Breast epithelium (tissue), 4 donors: ENCODE measurements at regions not wholly inside any gene's neighbourhood (a gene's known extent, or its start where the extent isn't known, plus 50 kb on each side); places are given as distances from the start of the nearest gene placed in this dataset.
"Not testable (repeated sequence)": the region's sequence is repeated elsewhere in the genome, so short reads cannot be mapped to it uniquely, and the experiment has no call there.

Experiments
- DNase-seq, 2 donors: peaks; one replicate each; pipeline ENCODE4 v3.0.0-alpha.2; 2019; ENCODE audit warnings: low spot score in 2 of 2
- H3K27ac ChIP-seq, 2 donors: fragments of 200-600 bp; sonication (generic) in 1 of 2; one replicate each; pipeline ENCODE4 v1.5.1; 2016 to 2019; ENCODE audit warnings: mild to moderate bottlenecking in 1 of 2
- H3K27me3 ChIP-seq, 2 donors: fragments of 200-600 bp; sonication (generic) in 1 of 2; one replicate each; pipeline versions ENCODE4 v1.5.1 to v1.6.0; 2017 to 2019; ENCODE audit warnings: control low read depth in 1 of 2, mild to moderate bottlenecking in 1 of 2
- H3K36me3 ChIP-seq: fragments of 200-600 bp; one replicate; pipeline ENCODE4 v1.5.1; 2019
- H3K4me1 ChIP-seq, 2 donors: fragments of 200-600 bp; sonication (generic); one replicate each; pipeline ENCODE4 v1.5.1; 2016 to 2019; ENCODE audit warnings: control low read depth in 1 of 2
- H3K4me3 ChIP-seq, 3 donors: fragments of 200-600 bp; sonication (generic); 1 replicate in 2 of 3; 2 replicates in 1 of 3; pipeline ENCODE4 v1.5.1; 2016 to 2019; ENCODE audit warnings: mild to moderate bottlenecking in 3 of 3, moderate library complexity in 2 of 3
- H3K9me3 ChIP-seq, 2 donors: fragments of 200-600 bp; sonication (generic) in 1 of 2; one replicate each; pipeline ENCODE4 v1.5.1; 2016 to 2019; ENCODE audit warnings: control low read depth in 1 of 2
- CTCF ChIP-seq, 3 donors: fragments of 450-650 bp; IDR thresholded peaks; one replicate each; pipeline ENCODE4 v1.5.1; 2016 to 2017; ENCODE audit warnings: antibody characterized with exemption in 3 of 3, mild to moderate bottlenecking in 3 of 3, moderate library complexity in 3 of 3
- POLR2A ChIP-seq: fragments of 450-650 bp; IDR thresholded peaks from one replicate; pipeline ENCODE4 v1.6.1; 2016; ENCODE audit warnings: antibody characterized with exemption, mild to moderate bottlenecking, moderate library complexity
- POLR2AphosphoS5 ChIP-seq, 3 donors: sonication (generic); formaldehyde crosslinking; IDR thresholded peaks; one replicate each; pipeline ENCODE4 v1.6.1; 2017; ENCODE audit warnings: antibody characterized with exemption in 3 of 3
- intact Hi-C: fragments of 100-400 bp; cut with DNase I; formaldehyde crosslinking; loops from one replicate; pipeline ENCODE4 v1.15.1; 2023; ENCODE audit warnings: low total_unique reads

DNA sequence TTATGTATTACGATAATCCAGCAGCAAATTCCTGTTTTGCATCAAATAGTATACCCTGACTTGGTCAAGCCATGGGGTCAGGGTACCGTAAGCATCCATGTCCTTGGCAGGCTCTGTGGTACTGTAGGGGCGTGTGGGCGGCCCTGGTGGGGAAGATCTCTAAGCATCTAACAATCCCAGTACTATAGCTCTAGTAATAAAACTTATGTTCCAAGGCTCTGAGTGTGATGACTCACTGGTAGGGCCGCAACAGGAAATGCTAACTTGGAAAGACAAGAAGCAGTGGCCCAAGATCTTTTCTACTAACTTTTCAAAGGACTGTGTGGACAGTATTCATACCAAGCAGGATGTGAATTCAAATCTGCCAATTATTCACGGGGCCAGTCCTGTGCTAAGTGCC, 63.8 kb downstream of the CLEC18A start:
- H3K9me3 ChIP-seq, H3K27ac ChIP-seq, intact Hi-C loops, H3K36me3 ChIP-seq, DNase-seq, H3K4me3 ChIP-seq, H3K27me3 ChIP-seq, H3K4me1 ChIP-seq: not testable (repeated sequence)

DNA sequence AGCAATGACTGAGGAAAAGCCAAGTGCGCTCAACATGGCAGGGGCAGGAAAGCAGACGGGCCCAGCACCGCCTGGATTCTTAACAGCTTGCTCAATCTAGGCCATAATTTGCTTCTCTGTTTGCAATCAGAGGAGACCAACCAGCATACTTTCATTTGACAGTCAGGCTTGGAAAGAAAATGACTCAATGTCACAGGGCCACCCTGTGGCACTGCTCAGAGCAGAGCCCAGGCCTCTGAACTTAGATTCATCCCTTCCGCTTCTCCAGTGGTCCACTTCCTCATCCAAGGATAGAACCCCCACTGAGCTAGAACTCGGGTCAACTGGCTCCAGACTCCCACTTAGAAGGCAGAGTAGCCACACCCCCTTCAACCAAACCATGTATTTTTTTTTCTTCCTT, 65.6 kb downstream of the CLEC18A start:
- H3K9me3 ChIP-seq, H3K4me3 ChIP-seq, H3K36me3 ChIP-seq, H3K4me1 ChIP-seq, H3K27me3 ChIP-seq, DNase-seq, H3K27ac ChIP-seq, intact Hi-C loops: not testable (repeated sequence)

DNA sequence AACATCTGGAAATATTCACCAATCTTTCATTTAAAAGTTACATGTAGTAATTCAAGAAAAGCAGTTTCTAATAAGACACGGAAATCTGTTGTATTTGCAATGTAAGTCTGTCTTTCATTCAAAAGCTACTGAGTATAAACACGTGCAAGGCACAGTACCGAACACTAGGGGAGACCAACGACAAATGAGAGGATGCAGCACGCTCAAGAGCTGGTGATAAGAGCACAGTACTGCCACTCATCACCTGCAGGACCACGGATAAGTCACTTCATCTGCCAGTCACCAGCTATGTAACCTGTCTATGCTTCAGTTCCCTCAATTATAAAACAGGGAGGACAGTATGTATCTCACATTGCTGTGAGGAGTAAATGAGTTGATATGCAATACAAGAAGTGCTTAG, 67.1 kb downstream of the CLEC18A start:
- H3K4me1 ChIP-seq = no peaks in the 10 kb centered on the region
- H3K9me3 ChIP-seq = no peaks in the 10 kb centered on the region
- no peak for DNase-seq
- intact Hi-C loops = no loop called here
- no peak for TF ChIP-seq CTCF (IDR thresholded peaks at IDR 0.05)
- TF ChIP-seq POLR2AphosphoS5 (IDR thresholded peaks at IDR 0.05) = no peak
- TF ChIP-seq POLR2A = no peak
- H3K27ac ChIP-seq = no peak overlapping the region
- no peaks in the 10 kb centered on the region for H3K27me3 ChIP-seq
- H3K4me3 ChIP-seq = no peak overlapping the region
- no peaks in the 10 kb centered on the region for H3K36me3 ChIP-seq

- H3K27ac ChIP-seq, H3K27me3 ChIP-seq, H3K36me3 ChIP-seq, H3K4me1 ChIP-seq, DNase-seq, H3K4me3 ChIP-seq, intact Hi-C loops, H3K9me3 ChIP-seq: not testable (repeated sequence)
Measured at GRCh38 chr16:70023207-70023606, 72.1 kb downstream of the CLEC18A start.

- H3K4me1 ChIP-seq, H3K27ac ChIP-seq, H3K27me3 ChIP-seq, DNase-seq, H3K4me3 ChIP-seq, intact Hi-C loops, H3K36me3 ChIP-seq, H3K9me3 ChIP-seq: not testable (repeated sequence)
Measured at GRCh38 chr16:70023956-70024355, 72.8 kb downstream of the CLEC18A start.

DNA sequence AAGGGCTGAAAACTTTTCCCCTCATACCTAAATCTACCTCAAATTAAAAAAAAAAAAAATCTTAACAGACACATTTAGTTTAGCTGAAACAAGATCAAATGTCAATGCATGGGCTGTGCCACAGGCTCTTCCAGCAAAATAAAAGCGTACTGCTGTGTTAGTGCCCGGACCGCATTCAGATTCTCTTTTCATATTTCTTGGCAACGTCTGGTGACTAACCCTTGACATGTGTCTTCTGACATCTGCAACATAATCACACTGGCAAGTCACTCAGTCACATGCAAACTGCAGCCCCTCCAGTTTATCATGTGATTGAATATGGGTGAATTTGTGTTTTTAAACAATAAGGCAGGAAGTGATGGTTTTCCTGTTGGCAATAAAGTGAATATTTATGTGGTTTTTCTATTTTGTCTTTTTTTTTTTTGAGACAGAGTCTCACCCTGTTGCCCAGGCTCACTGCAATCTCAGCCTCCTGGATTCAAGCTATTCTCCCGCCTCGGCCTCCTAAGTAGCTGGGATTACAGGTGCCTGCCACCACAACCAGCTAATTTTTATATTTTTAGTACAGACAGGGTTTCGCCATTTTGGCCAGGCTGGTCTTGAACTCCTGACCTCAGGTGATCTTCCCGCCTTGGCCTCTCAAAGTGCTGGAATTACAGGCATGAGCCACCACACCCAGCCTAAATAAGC, 75.2 kb downstream of the CLEC18A start:
- H3K27me3 ChIP-seq, H3K4me3 ChIP-seq, DNase-seq, intact Hi-C loops, H3K4me1 ChIP-seq, H3K9me3 ChIP-seq, H3K36me3 ChIP-seq: not testable (repeated sequence)
- H3K27ac ChIP-seq = peak overlapping the region in 1 of 2 donors; percentile 2

- H3K36me3 ChIP-seq, H3K4me3 ChIP-seq, intact Hi-C loops, H3K27ac ChIP-seq, H3K9me3 ChIP-seq, DNase-seq, H3K4me1 ChIP-seq, H3K27me3 ChIP-seq: not testable (repeated sequence)
Measured at GRCh38 chr16:70032906-70033305, 81.2 kb upstream of the PDPR start.

DNA sequence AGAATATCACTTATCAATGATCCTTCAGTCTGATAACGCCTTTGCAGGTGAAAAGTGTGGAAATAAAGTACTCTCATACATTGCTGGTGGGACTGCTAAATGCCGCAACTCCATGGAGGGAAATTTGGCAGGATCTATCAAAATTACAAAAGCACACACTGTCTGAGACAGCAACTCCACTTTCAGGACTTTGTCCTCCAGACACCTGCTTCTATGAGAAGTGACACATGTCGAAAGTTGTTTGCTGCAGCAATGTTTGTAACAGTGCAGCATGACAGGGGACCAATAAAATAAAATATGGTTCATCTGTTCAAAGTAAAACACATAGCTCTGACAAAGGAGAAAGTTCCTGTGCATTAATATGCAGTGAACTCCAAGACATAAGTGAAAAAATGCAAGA, 76.2 kb upstream of the PDPR start:
- H3K4me1 ChIP-seq, H3K27ac ChIP-seq, H3K4me3 ChIP-seq, H3K9me3 ChIP-seq, H3K27me3 ChIP-seq, H3K36me3 ChIP-seq, intact Hi-C loops, DNase-seq: not testable (repeated sequence)

GRCh38 chr16:70040554-70040953, 73.6 kb upstream of the PDPR start:
- H3K9me3 ChIP-seq, intact Hi-C loops, H3K36me3 ChIP-seq, H3K4me1 ChIP-seq, DNase-seq, H3K4me3 ChIP-seq, H3K27ac ChIP-seq, H3K27me3 ChIP-seq: not testable (repeated sequence)

DNA sequence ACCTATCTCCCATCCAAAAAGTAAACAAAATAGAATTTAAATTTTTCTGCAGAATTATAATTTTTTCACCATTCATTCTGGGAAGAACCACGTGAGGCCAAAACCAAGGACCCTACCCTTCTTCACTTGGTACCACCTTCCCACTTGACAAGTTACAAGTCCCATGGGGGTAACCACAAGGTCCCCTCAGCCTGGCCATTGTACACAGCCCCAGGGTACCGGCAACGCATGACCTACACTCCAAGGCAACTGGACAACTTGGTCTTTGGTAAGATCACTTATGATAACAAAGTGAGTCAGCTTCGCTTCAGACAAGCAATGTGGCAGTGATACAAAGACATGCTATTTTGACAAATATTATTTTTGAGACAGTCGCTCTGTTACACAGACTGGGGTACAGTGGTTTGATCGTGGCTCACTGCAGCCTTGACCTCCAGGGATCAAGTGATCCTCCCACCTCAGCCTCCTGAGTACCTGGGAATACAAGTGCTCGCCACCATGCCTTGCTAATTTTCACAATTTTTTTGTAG, 70.5 kb upstream of the PDPR start:
- H3K36me3 ChIP-seq, H3K4me3 ChIP-seq, DNase-seq, H3K4me1 ChIP-seq, H3K27ac ChIP-seq, H3K27me3 ChIP-seq, H3K9me3 ChIP-seq, intact Hi-C loops: not testable (repeated sequence)

DNA sequence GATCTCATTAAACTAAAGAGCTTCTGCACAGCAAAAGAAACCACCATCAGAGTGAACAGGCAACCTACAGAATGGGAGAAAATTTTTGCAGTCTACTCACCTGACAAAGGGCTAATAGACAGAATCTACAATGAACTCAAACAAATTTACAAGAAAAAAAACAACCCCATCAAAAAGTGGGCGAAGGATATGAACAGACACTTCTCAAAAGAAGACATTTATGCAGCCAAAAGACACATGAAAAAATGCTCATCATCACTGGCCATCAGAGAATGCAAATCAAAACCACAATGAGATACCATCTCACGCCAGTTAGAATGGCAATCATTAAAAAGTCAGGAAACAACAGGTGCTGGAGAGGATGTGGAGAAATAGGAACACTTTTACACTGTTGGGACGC, 67.6 kb upstream of the PDPR start:
- H3K4me1 ChIP-seq, DNase-seq, H3K4me3 ChIP-seq, H3K9me3 ChIP-seq, H3K27ac ChIP-seq, H3K36me3 ChIP-seq, H3K27me3 ChIP-seq, intact Hi-C loops: not testable (repeated sequence)

DNA sequence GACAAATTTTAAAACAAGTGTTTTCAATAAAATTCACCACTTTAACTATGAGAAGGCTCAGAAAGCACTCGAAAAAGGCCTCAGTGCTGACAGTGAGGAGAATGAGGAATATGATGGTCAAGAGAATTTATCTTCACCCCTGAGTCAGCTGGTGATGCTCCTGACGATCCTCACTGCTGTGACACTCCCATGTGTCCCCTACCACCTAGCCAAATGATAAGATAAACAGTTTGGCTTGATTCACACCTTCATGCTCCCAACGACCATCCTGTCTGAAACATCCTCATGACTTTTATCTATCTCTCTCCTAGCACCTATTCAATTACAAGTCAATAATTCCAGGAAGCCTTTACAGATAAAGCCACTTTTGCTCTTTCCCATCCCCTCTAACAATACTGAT, 66.0 kb upstream of the PDPR start:
- H3K4me1 ChIP-seq, H3K27ac ChIP-seq, H3K4me3 ChIP-seq, H3K36me3 ChIP-seq, intact Hi-C loops, DNase-seq, H3K27me3 ChIP-seq, H3K9me3 ChIP-seq: not testable (repeated sequence)

DNA sequence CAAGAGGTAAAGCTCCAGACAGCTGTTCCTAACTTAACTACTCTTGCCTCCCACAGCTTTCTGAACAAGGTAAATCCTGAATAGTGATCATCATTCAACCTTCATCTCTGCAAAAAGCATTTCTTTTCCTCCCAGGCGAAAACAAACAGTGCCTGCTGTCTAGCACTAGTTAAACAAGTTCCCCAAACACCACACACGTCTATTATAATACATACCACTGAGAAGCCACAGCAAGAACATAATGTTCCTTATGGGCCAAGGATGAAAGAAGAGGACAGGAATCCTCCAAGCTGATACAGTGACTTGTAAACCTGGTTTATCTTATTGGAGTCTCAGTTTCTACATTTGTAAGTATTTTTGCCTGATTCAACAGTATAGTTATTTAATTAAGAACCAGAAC, 56.1 kb upstream of the PDPR start:
- H3K9me3 ChIP-seq, intact Hi-C loops, DNase-seq, H3K36me3 ChIP-seq, H3K4me3 ChIP-seq, H3K4me1 ChIP-seq, H3K27ac ChIP-seq, H3K27me3 ChIP-seq: not testable (repeated sequence)
